Caco-2 (cell line): ENCODE measurements at regions not wholly inside any gene's neighbourhood (a gene's known extent, or its start where the extent isn't known, plus 50 kb on each side); places are given as distances from the start of the nearest gene placed in this dataset.

Source experiments
- BruUV-seq: library from RNA; stranded (reverse); fragments of 400-500 nt; replicated peaks from 2 replicates; lab custom pipeline; 2021; lab: Mats Ljungman, UMichigan
- CTCF ChIA-PET: fragments of 300-600 bp; sonication (Branson Sonifier 250); formaldehyde crosslinking; loops from one replicate; lab custom pipeline; 2022; ENCODE audit warnings: antibody characterized with exemption; lab: Charles Lee
- POLR2A ChIA-PET: fragments of 300-600 bp; sonication (Branson Sonifier 250); formaldehyde crosslinking; loops from one replicate; lab custom pipeline; 2022; ENCODE audit warnings: antibody characterized with exemption; lab: Charles Lee
- DNase-seq, 2 experiments: peaks; one replicate each; pipeline versions ENCODE4 v3.0.0 to v3.0.0-alpha.2; 2020 to 2022
- H3K27me3 ChIP-seq: replicated peaks from 2 replicates; pipeline ENCODE4 v1.6.0; 2011; ENCODE audit warnings: low read length; ENCODE audit not compliant: control insufficient read depth, insufficient read depth
- H3K36me3 ChIP-seq: 2 replicates; pipeline ENCODE4 v1.5.1; 2011; ENCODE audit warnings: low read length; ENCODE audit not compliant: control insufficient read depth, insufficient read depth
- H3K4me1 ChIP-seq: fragments of 250-450 bp; sonication (Bioruptor Pico); 2 replicates; pipeline ENCODE4 v1.5.1; 2020; ENCODE audit warnings: mild to moderate bottlenecking
- H3K4me3 ChIP-seq: 2 replicates; pipeline ENCODE4 v1.5.1; 2011; ENCODE audit warnings: low read depth, mild to moderate bottlenecking, control low read depth, low read length
- H3K9me3 ChIP-seq: fragments of 250-450 bp; sonication (Bioruptor Pico); 2 replicates; pipeline ENCODE4 v1.5.1; 2020; ENCODE audit warnings: mild to moderate bottlenecking, moderate library complexity
- H3K27ac Mint-ChIP-seq: one replicate; pipeline ENCODE4 v1.8.0; 2022; ENCODE audit warnings: mixed read lengths; ENCODE audit not compliant: unreplicated experiment
- H3K27me3 Mint-ChIP-seq: one replicate; pipeline ENCODE4 v1.8.0; 2022; ENCODE audit warnings: mixed read lengths; ENCODE audit not compliant: insufficient read depth, unreplicated experiment
- H3K36me3 Mint-ChIP-seq: one replicate; pipeline ENCODE4 v1.8.0; 2022; ENCODE audit warnings: mild to moderate bottlenecking, mixed read lengths; ENCODE audit not compliant: insufficient read depth, unreplicated experiment
- H3K4me1 Mint-ChIP-seq: one replicate; pipeline ENCODE4 v1.8.0; 2022; ENCODE audit warnings: low read depth, mixed read lengths; ENCODE audit not compliant: unreplicated experiment
- H3K4me3 Mint-ChIP-seq: one replicate; pipeline ENCODE4 v1.8.0; 2022; ENCODE audit warnings: mild to moderate bottlenecking, moderate library complexity, mixed read lengths; ENCODE audit not compliant: unreplicated experiment
- H3K9me3 Mint-ChIP-seq: one replicate; pipeline ENCODE4 v1.8.0; 2022; ENCODE audit warnings: mixed read lengths; ENCODE audit not compliant: unreplicated experiment
- intact Hi-C: fragments of 100-400 bp; cut with micrococcal nuclease; formaldehyde crosslinking; loops from one replicate; pipeline ENCODE4 v1.10.0; 2022; ENCODE audit not compliant: unreplicated experiment
- TF ChIP-seq, protein P1 (sequence below), 2 experiments: fragments of 200-600 bp in 1 of 2; IDR thresholded peaks; 1 replicate in 1 of 2; 2 replicates in 1 of 2; pipeline versions ENCODE4 v1.5.1 to v1.8.0; 2011 to 2022; ENCODE audit warnings: antibody characterized with exemption in 1 of 2, control low read depth in 1 of 2, inconsistent platforms in 1 of 2, low read depth in 1 of 2, low read length in 1 of 2, mild to moderate bottlenecking in 1 of 2, moderate library complexity in 1 of 2; ENCODE audit not compliant: insufficient read depth in 1 of 2, severe bottlenecking in 1 of 2, unreplicated experiment in 1 of 2

DNA sequence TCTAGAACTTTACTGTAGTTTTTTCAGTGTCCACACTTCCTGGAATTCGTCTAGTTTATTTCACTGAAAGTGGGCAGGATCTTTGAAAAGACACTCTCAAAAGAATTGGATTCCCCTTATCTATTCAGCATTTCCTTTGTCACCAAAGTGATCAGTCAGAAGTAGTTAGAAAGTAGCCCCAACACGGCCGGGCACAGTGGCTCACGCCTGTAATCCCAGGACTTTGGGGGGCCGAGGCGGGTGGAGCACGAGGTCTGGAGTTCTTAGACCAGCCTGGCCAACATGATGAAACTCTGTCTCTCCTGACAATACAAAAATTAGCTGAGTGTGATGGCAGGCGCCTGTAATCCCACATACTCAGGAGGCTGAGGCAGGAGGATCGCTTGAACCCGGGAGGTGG is 69.0 kb upstream of the KMT2C start:
- ChIA-PET CTCF (no interaction called here), POLR2A (interaction anchor here (0.7 to 0.9 kb wide), 2 partner anchors 41 to 71 kb away, joined by 3 to 5 read pairs; no protein-coding TSS in a partner anchor)
- Histone ChIP-seq H3K27me3 (no peaks in the 10 kb centered on the region), H3K4me3 (no peak overlapping the region), H3K36me3 (no peaks in the 10 kb centered on the region), H3K4me1 (peaks cover 19% of the 10 kb centered on the region), H3K9me3 (peaks cover 10% of the 10 kb centered on the region)
- intact Hi-C loops, result no loop called here
- Mint-ChIP-seq H3K27ac (peak overlapping the region; percentile 91), H3K4me1 (peaks cover 7% of the 10 kb centered on the region), H3K9me3 (no peaks in the 10 kb centered on the region), H3K36me3 (no peaks in the 10 kb centered on the region), H3K4me3 (peak overlapping the region; percentile 35), H3K27me3 (no peaks in the 10 kb centered on the region)
- BruUV-seq, result no TSS peak
- TF ChIP-seq, protein P1, sequence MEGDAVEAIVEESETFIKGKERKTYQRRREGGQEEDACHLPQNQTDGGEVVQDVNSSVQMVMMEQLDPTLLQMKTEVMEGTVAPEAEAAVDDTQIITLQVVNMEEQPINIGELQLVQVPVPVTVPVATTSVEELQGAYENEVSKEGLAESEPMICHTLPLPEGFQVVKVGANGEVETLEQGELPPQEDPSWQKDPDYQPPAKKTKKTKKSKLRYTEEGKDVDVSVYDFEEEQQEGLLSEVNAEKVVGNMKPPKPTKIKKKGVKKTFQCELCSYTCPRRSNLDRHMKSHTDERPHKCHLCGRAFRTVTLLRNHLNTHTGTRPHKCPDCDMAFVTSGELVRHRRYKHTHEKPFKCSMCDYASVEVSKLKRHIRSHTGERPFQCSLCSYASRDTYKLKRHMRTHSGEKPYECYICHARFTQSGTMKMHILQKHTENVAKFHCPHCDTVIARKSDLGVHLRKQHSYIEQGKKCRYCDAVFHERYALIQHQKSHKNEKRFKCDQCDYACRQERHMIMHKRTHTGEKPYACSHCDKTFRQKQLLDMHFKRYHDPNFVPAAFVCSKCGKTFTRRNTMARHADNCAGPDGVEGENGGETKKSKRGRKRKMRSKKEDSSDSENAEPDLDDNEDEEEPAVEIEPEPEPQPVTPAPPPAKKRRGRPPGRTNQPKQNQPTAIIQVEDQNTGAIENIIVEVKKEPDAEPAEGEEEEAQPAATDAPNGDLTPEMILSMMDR (IDR thresholded peaks at IDR 0.05; ENCODE audit: insufficient read depth in 1 of 2, low read depth in 1 of 2, low read length in 1 of 2, severe bottlenecking in 1 of 2, unreplicated experiment in 1 of 2), result no peak
- DNase-seq, result peak in 1 of 2 experiments; percentile 11

DNA sequence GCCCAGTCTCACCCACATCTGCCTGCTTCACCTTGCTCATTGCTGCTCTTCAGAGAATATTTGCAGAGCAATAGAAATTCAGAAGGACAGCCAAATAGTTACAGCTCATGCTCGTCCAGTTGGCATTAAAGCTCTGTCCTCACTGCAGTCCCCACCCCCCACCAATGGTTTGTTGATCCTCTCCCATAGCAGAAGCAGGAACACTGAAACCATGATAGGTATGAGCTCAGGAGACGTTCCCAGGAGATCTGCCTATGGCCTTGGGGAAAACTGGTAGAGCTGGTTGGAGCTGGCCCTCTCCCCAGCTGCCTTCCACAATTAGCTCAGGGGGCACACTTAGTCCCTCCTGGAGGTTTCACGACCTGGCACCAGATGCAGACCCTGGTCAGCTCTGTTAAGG is 68.6 kb upstream of the KMT2C start:
- no peaks in the 10 kb centered on the region for H3K36me3 Mint-ChIP-seq
- DNase-seq, result peak; percentile 71 to 80
- H3K9me3 Mint-ChIP-seq, result no peaks in the 10 kb centered on the region
- ChIA-PET POLR2A (interaction anchor here (0.6 to 0.9 kb wide), 2 partner anchors 10 to 40 kb away, joined by 4 to 5 read pairs; no protein-coding TSS in a partner anchor), CTCF (no interaction called here)
- peak overlapping the region; percentile 35 for H3K4me3 Mint-ChIP-seq
- H3K4me1 Mint-ChIP-seq, result peaks cover 7% of the 10 kb centered on the region
- H3K36me3 ChIP-seq, result no peaks in the 10 kb centered on the region
- H3K4me3 ChIP-seq, result no peak overlapping the region
- BruUV-seq, result no TSS peak
- intact Hi-C loops, result no loop called here
- TF ChIP-seq, protein P1 (IDR thresholded peaks at IDR 0.05; ENCODE audit: insufficient read depth in 1 of 2, low read depth in 1 of 2, low read length in 1 of 2, severe bottlenecking in 1 of 2, unreplicated experiment in 1 of 2), result no peak
- peaks cover 19% of the 10 kb centered on the region for H3K4me1 ChIP-seq
- H3K27me3 ChIP-seq, result no peaks in the 10 kb centered on the region
- no peaks in the 10 kb centered on the region for H3K27me3 Mint-ChIP-seq
- peak overlapping the region; percentile 91 for H3K27ac Mint-ChIP-seq
- H3K9me3 ChIP-seq, result peaks cover 14% of the 10 kb centered on the region

DNA sequence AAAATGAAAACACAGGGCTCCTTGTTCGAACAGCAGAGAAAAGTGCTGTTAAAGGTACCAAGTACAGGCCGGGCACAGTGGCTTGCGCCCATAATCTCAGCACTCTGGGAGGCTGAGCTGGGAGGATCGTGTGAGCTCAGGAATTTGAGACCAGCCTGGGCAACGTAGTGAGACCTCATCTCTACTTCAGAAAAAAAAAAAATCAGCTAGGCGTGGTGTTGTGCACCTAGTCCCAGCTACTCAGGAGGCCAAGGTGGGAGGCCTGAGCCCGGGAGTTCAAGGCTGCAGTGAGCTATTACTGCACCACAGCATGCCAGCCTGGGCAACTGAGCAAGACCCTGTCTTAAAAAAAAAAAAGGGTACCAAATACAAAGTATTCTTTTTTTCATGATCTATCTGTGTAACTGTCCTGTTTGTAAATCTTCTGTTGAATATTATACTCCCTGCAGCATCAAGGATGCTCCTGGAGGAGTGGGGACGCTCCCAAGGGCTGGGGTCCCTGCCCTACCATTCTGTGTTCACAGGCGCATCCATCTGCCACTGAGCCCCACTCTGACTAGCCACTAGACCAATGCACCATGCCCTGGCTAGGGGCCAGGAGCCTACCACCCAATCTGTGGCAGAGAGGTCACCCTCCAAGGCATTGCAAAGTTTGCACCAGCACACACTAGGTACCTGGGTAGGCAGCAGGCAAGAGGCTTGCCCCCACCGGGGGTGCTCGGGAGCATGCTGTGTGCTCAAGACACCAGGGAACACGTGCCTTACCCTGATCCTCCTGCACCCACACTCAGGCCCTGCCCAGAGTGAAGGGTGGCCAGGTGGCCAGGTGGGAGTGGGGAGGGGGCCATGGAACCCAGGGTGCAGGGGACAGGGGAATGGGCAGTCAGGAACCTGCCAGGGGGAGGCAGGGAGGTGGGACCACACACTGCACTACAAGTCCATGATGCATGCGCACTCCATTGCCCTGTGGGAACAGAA is 67.3 kb upstream of the KMT2C start:
- Histone ChIP-seq H3K27me3 (no peaks in the 10 kb centered on the region), H3K4me3 (no peak overlapping the region), H3K36me3 (no peaks in the 10 kb centered on the region), H3K4me1 (peaks cover 19% of the 10 kb centered on the region), H3K9me3 (peaks cover 24% of the 10 kb centered on the region)
- TF ChIP-seq, protein P1 (IDR thresholded peaks at IDR 0.05; ENCODE audit: insufficient read depth in 1 of 2, low read depth in 1 of 2, low read length in 1 of 2, severe bottlenecking in 1 of 2, unreplicated experiment in 1 of 2), result no peak
- ChIA-PET POLR2A (no interaction called here), CTCF (no interaction called here)
- H3K27me3 Mint-ChIP-seq, result no peaks in the 10 kb centered on the region
- BruUV-seq, result no TSS peak
- H3K27ac Mint-ChIP-seq, result peak overlapping the region; percentile 91
- no peaks in the 10 kb centered on the region for H3K36me3 Mint-ChIP-seq
- no peaks in the 10 kb centered on the region for H3K9me3 Mint-ChIP-seq
- no peak for DNase-seq
- intact Hi-C loops, result no loop called here
- no peak overlapping the region for H3K4me3 Mint-ChIP-seq
- peaks cover 7% of the 10 kb centered on the region for H3K4me1 Mint-ChIP-seq
